ENCODE measurements at regions not wholly inside any gene's neighbourhood (a gene's known extent, or its start where the extent isn't known, plus 50 kb on each side); places are given as distances from the start of the nearest gene placed in this dataset.
"Not testable (repeated sequence)": the region's sequence is repeated elsewhere in the genome, so short reads cannot be mapped to it uniquely, and the experiment has no call there.

DNA sequence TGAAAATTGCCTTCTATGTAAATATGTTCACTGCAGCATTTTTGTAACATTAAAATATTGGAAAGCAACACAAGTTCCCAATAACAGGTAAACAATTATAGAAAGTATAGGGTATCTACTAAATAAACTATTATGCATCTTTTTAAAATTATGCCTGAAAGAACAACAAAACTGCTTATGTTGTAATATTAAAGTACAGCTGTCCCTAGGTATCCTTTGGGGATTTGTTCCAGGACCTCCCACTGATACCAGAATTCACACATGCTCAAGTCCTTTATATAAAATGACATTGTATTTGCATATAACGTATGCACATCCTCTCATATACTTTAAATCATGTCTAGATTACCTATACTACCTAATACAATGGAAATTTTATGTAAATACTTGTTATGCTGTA is 121.8 kb upstream of the TNFSF4 start:
- no peak for DNase-seq
- Histone ChIP-seq H3K79me2 (ENCODE audit: control insufficient read depth, insufficient read depth, low read length) (no peaks in the 10 kb centered on the region), H3K79me1 (ENCODE audit: low read length) (no peaks in the 10 kb centered on the region), H2AK5ac (ENCODE audit: low read length) (no peak overlapping the region), H4K5ac (ENCODE audit: low read length) (no peak overlapping the region), H2BK15ac (replicated peaks; ENCODE audit: low read depth) (no peak overlapping the region), H3K18ac (ENCODE audit: low read length) (no peak overlapping the region), H3K4me1 (ENCODE audit: control insufficient read depth, low read depth, low read length) (no peaks in the 10 kb centered on the region), H3K27me3 (ENCODE audit: insufficient read depth, low read length, poor library complexity) (no peaks in the 10 kb centered on the region), H3K4me3 (ENCODE audit: low read length) (no peak overlapping the region), H3K36me3 (ENCODE audit: control insufficient read depth, insufficient read depth, low read length) (no peaks in the 10 kb centered on the region), H3K56ac (ENCODE audit: low read length) (no peak overlapping the region), H2BK120ac (ENCODE audit: low read depth, low read length) (no peak overlapping the region), H3K9ac (ENCODE audit: low read length) (no peak overlapping the region), H3K4me2 (ENCODE audit: low read length) (no peak overlapping the region), H3K23ac (ENCODE audit: low read length) (no peak overlapping the region), H3K27ac (ENCODE audit: low read depth, low read length) (no peak overlapping the region), H3K4ac (ENCODE audit: low read depth, low read length) (no peak overlapping the region), H2BK5ac (ENCODE audit: low read length) (no peak overlapping the region), H4K8ac (ENCODE audit: low read depth, low read length) (no peak overlapping the region)
- WGBS (ENCODE audit: extremely low coverage, insufficient coverage, low lambda C conversion rate), result no CpG with 5 or more reads among the region's 1 CpG

DNA sequence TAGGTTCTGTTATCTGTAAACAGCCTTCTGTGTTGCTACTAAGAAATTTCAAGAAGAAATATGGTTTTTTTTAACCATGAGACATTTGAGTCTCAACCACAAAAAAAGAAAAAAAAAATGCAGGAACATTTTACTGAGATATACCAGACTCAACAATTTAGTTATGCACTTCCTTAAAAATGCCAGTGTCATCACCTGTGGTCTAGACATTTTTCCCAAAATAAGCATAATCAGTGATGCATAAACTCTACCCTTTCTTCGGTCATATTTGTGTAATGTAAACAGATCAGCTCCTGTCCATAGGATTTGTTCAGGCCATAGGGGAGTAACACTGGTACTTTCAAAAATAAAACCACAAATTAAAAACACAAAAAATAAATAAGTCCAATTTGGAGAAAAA is 122.6 kb upstream of the TNFSF4 start:
- no peak for DNase-seq
- H3K4me3 ChIP-seq (ENCODE audit: low read length), result no peak overlapping the region
- no CpG with 5 or more reads among the region's 1 CpG for WGBS (ENCODE audit: extremely low coverage, insufficient coverage, low lambda C conversion rate)
- H3K56ac ChIP-seq (ENCODE audit: low read length), result no peak overlapping the region
- H2AK5ac ChIP-seq (ENCODE audit: low read length), result no peak overlapping the region
- no peaks in the 10 kb centered on the region for H3K4me1 ChIP-seq (ENCODE audit: control insufficient read depth, low read depth, low read length)
- no peak overlapping the region for H2BK15ac ChIP-seq (replicated peaks; ENCODE audit: low read depth)
- no peak overlapping the region for H4K5ac ChIP-seq (ENCODE audit: low read length)
- H3K4ac ChIP-seq (ENCODE audit: low read depth, low read length), result no peak overlapping the region
- H3K79me1 ChIP-seq (ENCODE audit: low read length), result no peaks in the 10 kb centered on the region
- no peak overlapping the region for H4K8ac ChIP-seq (ENCODE audit: low read depth, low read length)
- H2BK120ac ChIP-seq (ENCODE audit: low read depth, low read length), result no peak overlapping the region
- no peaks in the 10 kb centered on the region for H3K36me3 ChIP-seq (ENCODE audit: control insufficient read depth, insufficient read depth, low read length)
- no peak overlapping the region for H3K4me2 ChIP-seq (ENCODE audit: low read length)
- H3K79me2 ChIP-seq (ENCODE audit: control insufficient read depth, insufficient read depth, low read length), result no peaks in the 10 kb centered on the region
- no peak overlapping the region for H3K18ac ChIP-seq (ENCODE audit: low read length)
- no peak overlapping the region for H2BK5ac ChIP-seq (ENCODE audit: low read length)
- no peaks in the 10 kb centered on the region for H3K27me3 ChIP-seq (ENCODE audit: insufficient read depth, low read length, poor library complexity)
- H3K27ac ChIP-seq (ENCODE audit: low read depth, low read length), result no peak overlapping the region
- H3K23ac ChIP-seq (ENCODE audit: low read length), result no peak overlapping the region
- no peak overlapping the region for H3K9ac ChIP-seq (ENCODE audit: low read length)

DNA sequence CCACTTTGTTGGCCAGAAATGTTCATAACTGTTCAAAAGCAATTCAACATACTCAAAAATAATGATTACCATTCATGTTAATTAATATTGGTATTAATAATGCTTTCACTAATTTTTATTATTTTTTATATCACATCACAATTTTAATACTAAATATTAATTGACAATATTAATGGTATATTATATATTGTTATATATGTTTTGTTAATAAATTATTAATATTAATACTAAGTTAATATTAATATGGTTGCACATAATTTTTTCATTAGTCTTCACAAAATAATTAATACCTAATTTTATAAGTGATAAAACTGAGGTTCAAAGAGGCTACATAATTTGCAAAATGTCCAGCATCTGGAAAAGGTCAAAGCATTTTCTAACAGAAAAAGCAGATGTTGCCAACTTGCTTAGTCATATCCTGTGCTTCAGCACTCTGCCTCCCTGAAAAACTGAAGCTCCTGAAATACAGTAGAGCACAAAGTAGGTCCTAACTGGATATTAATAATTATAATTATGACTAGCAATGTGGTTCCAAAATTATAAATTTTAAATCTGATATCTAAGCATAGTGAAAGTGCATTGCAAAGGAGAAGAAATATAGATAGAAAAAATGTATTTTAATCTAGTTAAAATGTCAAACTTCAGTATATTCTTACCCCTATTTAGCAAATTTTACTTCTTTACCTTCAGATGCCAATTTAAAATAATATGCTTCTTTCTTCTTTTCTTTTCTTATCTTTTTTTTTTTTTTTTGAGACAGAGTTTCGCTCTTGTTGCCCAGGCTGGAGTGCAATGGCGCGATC is 123.2 kb upstream of the TNFSF4 start:
- Histone ChIP-seq H3K9ac (ENCODE audit: low read length) (no peak overlapping the region), H3K4me1 (ENCODE audit: control insufficient read depth, low read depth, low read length) (no peaks in the 10 kb centered on the region), H3K27me3 (ENCODE audit: insufficient read depth, low read length, poor library complexity) (no peaks in the 10 kb centered on the region), H3K27ac (ENCODE audit: low read depth, low read length) (no peak overlapping the region), H2BK120ac (ENCODE audit: low read depth, low read length) (no peak overlapping the region), H3K18ac (ENCODE audit: low read length) (no peak overlapping the region), H3K79me2 (ENCODE audit: control insufficient read depth, insufficient read depth, low read length) (no peaks in the 10 kb centered on the region), H4K8ac (ENCODE audit: low read depth, low read length) (no peak overlapping the region), H3K4me3 (ENCODE audit: low read length) (no peak overlapping the region), H3K56ac (ENCODE audit: low read length) (no peak overlapping the region), H3K4me2 (ENCODE audit: low read length) (no peak overlapping the region), H4K5ac (ENCODE audit: low read length) (no peak overlapping the region), H2BK15ac (replicated peaks; ENCODE audit: low read depth) (no peak overlapping the region), H2BK5ac (ENCODE audit: low read length) (no peak overlapping the region), H3K4ac (ENCODE audit: low read depth, low read length) (no peak overlapping the region), H3K36me3 (ENCODE audit: control insufficient read depth, insufficient read depth, low read length) (no peaks in the 10 kb centered on the region), H3K79me1 (ENCODE audit: low read length) (no peaks in the 10 kb centered on the region), H2AK5ac (ENCODE audit: low read length) (no peak overlapping the region), H3K23ac (ENCODE audit: low read length) (no peak overlapping the region)
- WGBS (ENCODE audit: extremely low coverage, insufficient coverage, low lambda C conversion rate), result no CpG with 5 or more reads among the region's 3 CpGs
- DNase-seq, result peak; percentile 17

DNA sequence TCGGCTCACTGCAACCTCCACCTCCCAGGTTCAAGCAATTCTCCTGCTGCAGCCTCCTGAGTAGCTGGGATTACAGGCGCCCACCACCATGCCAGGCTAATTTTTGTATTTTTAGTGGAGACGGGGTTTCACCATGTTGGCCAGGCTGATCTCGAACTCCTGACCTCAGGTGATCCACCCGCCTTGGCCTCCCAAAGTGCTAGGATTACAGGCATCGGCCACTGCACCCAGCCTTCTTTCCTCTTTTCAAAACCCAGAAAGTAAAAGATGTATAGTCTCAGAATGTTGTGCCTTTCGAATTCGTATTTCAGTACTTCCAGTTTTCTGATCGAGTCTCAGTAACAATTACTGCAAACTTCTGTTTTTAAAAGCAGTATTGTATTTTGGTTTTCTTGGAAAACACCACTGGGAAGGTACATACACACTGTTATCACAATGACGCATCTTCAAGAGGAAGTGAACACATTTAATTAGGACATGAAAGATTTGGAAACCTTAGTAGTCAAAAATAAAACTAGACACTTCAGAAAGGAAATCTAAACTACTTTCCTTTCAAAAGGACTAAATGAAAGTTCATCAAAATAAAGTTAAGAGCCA is 123.9 kb upstream of the TNFSF4 start:
- not testable (repeated sequence) for H3K36me3 ChIP-seq (ENCODE audit: control insufficient read depth, insufficient read depth, low read length); H2BK15ac ChIP-seq (replicated peaks; ENCODE audit: low read depth); H4K5ac ChIP-seq (ENCODE audit: low read length); H3K18ac ChIP-seq (ENCODE audit: low read length); H3K4ac ChIP-seq (ENCODE audit: low read depth, low read length); H3K9ac ChIP-seq (ENCODE audit: low read length); H3K23ac ChIP-seq (ENCODE audit: low read length); H3K27ac ChIP-seq (ENCODE audit: low read depth, low read length); H2BK120ac ChIP-seq (ENCODE audit: low read depth, low read length); H3K79me2 ChIP-seq (ENCODE audit: control insufficient read depth, insufficient read depth, low read length); H3K4me3 ChIP-seq (ENCODE audit: low read length); H4K8ac ChIP-seq (ENCODE audit: low read depth, low read length); H2BK5ac ChIP-seq (ENCODE audit: low read length); DNase-seq; H3K27me3 ChIP-seq (ENCODE audit: insufficient read depth, low read length, poor library complexity); H3K4me2 ChIP-seq (ENCODE audit: low read length); H3K56ac ChIP-seq (ENCODE audit: low read length); H3K4me1 ChIP-seq (ENCODE audit: control insufficient read depth, low read depth, low read length); H2AK5ac ChIP-seq (ENCODE audit: low read length); H3K79me1 ChIP-seq (ENCODE audit: low read length)
- WGBS (ENCODE audit: extremely low coverage, insufficient coverage, low lambda C conversion rate), result no CpG with 5 or more reads among the region's 10 CpGs

DNA sequence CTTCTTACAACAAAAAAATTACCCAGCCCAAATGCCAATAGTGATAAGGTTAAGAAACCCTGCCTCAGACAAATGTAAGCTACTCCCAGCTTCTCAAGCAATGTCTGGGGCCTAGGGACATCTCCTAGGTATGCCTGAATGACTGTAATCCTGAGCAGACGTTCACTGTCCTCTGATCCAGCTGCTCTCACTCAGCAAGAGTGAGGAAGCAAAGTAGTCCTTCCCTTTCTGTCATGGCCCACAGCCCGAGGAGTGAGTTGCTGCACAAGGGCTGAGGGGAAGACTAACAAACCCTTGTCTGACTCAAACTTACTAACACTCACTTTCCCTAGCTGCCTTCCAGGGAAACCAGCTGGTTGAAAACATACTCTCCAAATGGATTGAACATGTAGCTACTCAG is 124.9 kb upstream of the TNFSF4 start:
- H3K27me3 ChIP-seq (ENCODE audit: insufficient read depth, low read length, poor library complexity), result no peaks in the 10 kb centered on the region

More for the DNA sequence above, 124.9 kb upstream of the TNFSF4 start:
- Histone ChIP-seq H4K8ac (ENCODE audit: low read depth, low read length) (no peak overlapping the region), H2BK15ac (replicated peaks; ENCODE audit: low read depth) (no peak overlapping the region), H2AK5ac (ENCODE audit: low read length) (no peak overlapping the region), H4K5ac (ENCODE audit: low read length) (no peak overlapping the region), H3K4me3 (ENCODE audit: low read length) (no peak overlapping the region), H3K27ac (ENCODE audit: low read depth, low read length) (no peak overlapping the region), H3K23ac (ENCODE audit: low read length) (no peak overlapping the region), H3K56ac (ENCODE audit: low read length) (no peak overlapping the region), H3K36me3 (ENCODE audit: control insufficient read depth, insufficient read depth, low read length) (no peaks in the 10 kb centered on the region), H3K4ac (ENCODE audit: low read depth, low read length) (no peak overlapping the region), H3K18ac (ENCODE audit: low read length) (no peak overlapping the region), H3K79me1 (ENCODE audit: low read length) (no peaks in the 10 kb centered on the region), H2BK120ac (ENCODE audit: low read depth, low read length) (no peak overlapping the region), H3K4me1 (ENCODE audit: control insufficient read depth, low read depth, low read length) (no peaks in the 10 kb centered on the region), H3K79me2 (ENCODE audit: control insufficient read depth, insufficient read depth, low read length) (no peaks in the 10 kb centered on the region), H2BK5ac (ENCODE audit: low read length) (no peak overlapping the region), H3K9ac (ENCODE audit: low read length) (no peak overlapping the region), H3K4me2 (ENCODE audit: low read length) (no peak overlapping the region)
- DNase-seq, result no peak
- no CpG with 5 or more reads among the region's 2 CpGs for WGBS (ENCODE audit: extremely low coverage, insufficient coverage, low lambda C conversion rate)
